HG02870 (cell line): ENCODE measurements at regions not wholly inside any gene's neighbourhood (a gene's known extent, or its start where the extent isn't known, plus 50 kb on each side); places are given as distances from the start of the nearest gene placed in this dataset.
"Not testable (repeated sequence)": the region's sequence is repeated elsewhere in the genome, so short reads cannot be mapped to it uniquely, and the experiment has no call there.

Source experiments
- ATAC-seq: cut with Tn5 transposase; IDR thresholded peaks from one replicate; pipeline ENCODE4 v1.9.1; 2021; ENCODE audit warnings: mild to moderate bottlenecking, moderate library complexity; ENCODE audit not compliant: unreplicated experiment

DNA sequence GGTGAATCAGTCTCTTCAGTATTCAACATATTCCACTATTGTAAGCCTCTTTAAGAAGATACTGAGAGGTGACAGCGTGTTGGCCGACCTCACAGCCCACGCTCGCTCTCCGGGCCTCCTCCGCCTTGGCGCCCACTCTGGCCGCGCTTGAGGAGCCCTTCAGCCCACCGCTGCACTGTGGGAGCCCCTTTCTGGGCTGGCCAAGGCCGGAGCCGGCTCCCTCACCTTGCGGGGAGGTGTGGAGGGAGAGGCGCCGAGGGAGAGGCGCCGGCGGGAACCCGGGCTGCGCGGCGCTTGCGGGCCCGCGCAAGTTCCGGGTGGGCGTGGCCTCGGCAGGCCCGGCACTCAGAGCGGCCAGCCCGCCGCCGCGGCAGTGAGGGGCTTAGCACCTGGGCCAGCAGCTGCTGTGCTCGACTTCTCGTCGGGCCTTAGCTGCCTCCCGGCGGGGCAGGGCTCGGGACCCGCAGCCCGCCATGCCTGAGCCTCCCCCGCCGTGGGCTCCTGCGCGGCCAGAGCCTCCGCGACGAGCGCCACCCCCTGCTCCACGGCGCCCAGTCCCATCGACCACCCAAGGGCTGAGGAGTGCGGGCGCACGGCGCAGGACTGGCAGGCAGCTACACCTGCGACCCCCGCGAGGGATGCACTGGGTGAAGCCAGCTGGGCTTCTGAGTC is 306.4 kb downstream of the SEMA3D start:
- not testable (repeated sequence) for ATAC-seq

- ATAC-seq, result no peak
Observed at GRCh38 chr7:84879570-84880325, 307.1 kb downstream of the SEMA3D start.

GRCh38 chr7:84877943-84878570 is 308.8 kb downstream of the SEMA3D start:
- no peak for ATAC-seq

DNA sequence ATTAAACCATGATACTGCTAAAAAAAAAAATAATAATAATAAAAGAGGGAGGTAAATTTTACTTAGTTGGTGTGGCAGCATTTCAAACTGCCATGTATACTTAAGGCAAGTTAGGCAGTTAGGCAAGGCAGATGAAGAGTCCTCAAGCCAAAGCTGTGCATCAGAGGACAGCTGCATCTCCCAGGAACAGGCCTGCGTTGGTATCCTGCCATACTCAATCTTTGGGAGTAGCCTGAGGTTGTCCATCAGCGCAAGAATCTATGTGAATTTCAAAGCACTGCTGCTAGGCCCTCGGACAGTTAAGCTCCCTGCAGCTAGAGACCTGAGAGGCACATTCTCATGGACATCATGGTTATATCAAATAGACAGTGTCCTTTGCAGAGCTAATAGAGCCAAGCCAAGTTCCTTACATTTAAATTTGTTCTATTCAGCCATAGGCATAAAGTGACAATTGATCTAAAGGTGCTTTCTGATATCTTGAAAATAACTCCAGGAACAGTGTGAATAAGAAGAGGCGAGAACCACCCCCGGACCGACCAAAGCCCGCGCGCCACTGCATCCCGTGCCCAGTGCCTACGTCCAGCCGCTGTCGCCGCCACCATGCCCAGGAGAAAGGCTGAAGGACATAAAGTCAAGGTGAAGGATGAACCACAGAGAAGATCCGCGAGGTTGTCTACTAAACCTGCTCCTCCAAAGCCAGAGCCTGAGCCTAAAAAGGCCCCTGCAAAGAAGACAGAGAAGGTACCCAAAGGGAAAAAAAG is 310.6 kb downstream of the SEMA3D start:
- ATAC-seq, result no peak

DNA sequence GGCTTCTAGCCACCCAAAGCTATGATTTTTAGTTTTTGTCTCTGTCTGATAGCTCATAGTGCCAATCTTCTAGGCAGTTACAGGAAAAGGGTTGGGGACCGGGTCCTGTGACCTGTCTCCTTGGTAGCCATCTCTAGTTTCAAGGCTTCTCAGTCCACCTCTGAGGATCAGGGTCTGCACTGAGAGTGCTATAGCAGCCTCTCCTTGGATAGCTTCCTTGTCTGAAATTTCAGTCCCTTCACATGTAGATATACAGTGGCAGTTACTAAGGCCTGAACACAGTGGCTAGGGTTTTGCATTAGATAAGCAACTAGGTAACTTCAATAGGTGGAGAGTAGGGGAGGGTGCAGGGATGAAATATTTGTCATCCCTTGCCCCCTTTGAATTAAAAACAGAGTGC is 321.3 kb downstream of the SEMA3D start:
- no peak for ATAC-seq

DNA sequence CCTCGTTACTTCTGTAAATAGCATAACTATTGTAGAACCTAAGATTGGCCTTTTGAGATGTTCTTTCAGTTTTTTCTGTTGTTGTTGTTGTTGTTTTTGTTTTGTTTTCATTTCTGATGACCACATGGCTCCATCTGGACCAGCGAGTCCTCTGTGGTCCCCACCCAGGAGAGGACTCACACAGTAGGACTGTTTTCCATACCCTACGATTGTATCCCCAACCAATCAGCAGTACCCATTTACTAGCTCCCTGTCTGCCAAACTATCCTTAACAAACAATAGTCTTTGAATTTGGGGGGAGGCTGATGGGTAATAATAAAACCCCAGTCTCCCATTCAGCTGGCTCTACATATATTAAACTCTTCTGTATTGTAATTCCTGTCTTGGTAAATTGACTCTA is 329.5 kb downstream of the SEMA3D start:
- ATAC-seq, result no peak

- no peak for ATAC-seq
Observed at GRCh38 chr7:84855758-84856157, 331.1 kb downstream of the SEMA3D start.

DNA sequence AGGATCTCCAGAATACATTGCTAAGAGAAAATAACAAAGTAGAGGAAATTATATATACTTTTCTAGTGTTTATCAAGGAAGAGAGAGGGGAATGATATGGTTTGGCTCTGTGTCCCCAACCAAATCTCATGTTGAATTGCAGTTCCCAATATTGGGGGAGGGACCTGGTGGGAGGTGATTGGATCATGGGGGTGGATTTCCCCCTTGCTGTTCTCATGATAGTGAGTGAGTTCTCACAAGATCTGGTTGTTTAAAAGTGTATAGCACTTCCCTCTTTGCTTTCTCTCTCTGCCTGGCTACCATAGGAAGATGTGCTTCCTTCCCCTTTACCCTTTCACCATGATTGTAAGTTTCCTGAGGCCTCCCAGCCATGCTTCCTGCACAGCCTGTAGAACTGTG is 337.9 kb downstream of the SEMA3D start:
- not testable (repeated sequence) for ATAC-seq

- no peak for ATAC-seq
Observed at GRCh38 chr7:84848219-84848973, 338.5 kb downstream of the SEMA3D start.

- no peak for ATAC-seq
Observed at GRCh38 chr7:84847790-84848189, 339.1 kb downstream of the SEMA3D start.

DNA sequence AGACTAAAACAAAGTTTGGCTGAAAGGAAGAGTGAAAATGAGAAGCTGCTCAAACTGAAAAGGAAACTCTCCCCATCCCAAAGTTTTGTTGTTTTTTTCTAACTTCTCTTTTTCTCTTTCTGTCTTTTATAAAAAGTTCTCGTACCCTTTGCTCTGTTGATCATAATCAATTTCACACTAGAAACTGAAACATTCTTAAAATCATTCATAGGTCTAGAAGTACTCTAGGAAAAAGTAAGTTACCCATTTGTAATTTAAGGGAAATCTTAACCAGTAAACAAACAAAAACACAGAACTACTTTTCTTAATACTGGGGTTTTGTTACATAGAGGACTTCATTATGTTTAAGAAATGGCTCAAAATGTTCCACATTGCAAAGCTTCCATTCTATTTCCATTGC is 339.8 kb downstream of the SEMA3D start:
- ATAC-seq, result no peak

DNA sequence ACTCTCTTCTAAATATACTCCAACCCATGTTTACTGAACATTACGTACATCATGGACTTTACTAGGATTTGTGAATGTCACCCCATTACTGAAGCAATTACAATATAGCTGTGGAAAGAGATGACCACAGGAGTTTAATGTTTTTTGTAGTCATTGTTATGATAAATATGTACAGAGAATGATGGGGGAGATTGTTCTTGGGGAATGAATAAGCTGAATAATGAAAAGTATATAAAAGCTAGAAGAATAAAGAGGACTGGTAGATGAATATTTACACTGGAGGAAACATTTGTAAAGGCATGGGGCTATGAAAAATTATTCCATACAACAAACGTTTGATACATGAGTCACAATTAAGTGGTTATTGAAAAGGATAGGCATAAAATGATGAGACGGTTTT is 340.9 kb downstream of the SEMA3D start:
- ATAC-seq, result no peak

DNA sequence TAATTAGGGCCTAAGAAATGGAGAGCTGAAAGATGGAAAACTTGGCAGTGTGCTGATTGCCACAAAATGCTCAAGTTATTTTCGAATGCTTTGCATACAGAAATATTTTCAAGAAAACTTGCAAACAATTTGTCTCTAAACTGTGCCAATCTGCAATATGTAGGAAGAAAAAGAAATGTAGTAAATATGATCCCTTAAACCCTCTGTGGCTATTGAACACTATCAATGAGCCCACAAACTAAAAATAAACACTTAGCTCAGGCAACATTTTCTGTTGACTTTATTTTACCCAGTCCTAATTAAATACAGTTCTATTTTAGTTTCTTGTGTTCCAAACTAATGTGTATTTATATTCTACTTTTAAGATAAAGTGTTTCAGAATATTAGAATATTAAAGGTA is 342.1 kb downstream of the SEMA3D start:
- ATAC-seq, result no peak

GRCh38 chr7:84841809-84842208 is 345.0 kb downstream of the SEMA3D start:
- no peak for ATAC-seq

DNA sequence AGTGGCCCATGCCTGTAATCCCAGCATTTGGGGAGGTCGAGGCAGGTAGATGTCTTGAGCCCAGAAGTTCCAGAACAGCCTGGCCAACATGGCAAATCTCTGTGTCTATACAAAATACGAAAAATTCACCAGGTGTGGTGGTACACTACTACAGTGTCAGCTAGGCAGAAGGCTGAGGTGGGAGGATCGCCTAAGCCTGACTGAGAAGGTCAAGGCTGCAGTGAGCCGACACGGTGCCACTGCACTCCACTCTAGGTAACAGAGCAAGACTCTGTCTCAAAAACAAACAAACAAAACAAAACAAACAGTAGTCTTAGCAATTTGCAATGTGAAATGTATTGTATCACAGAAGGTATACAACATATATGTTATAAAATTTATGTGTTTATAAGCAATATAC is 348.0 kb downstream of the SEMA3D start:
- ATAC-seq, result no peak

DNA sequence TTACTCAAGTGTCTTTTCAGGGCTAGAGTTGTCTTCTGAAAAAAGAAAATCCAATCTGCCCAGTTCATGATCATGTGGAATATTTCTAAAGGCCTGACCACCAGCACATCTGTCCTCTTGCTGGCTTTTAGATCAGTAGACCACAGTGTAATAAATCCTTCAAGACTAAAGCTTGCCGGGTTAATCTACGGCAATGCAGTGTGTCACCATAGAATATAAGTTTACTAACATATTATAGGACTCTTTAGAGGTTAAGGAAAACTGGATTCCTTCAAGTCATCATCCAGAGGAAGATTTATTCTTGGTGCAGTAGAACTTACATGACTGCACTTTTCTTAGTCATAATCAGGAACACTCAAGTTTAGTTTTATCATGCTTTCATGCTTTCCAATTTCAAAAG is 349.5 kb downstream of the SEMA3D start:
- no peak for ATAC-seq

- no peak for ATAC-seq
Observed at GRCh38 chr7:84829719-84830118, 357.1 kb downstream of the SEMA3D start.

- no peak for ATAC-seq
Observed at GRCh38 chr7:84824057-84824651, 362.7 kb downstream of the SEMA3D start.

DNA sequence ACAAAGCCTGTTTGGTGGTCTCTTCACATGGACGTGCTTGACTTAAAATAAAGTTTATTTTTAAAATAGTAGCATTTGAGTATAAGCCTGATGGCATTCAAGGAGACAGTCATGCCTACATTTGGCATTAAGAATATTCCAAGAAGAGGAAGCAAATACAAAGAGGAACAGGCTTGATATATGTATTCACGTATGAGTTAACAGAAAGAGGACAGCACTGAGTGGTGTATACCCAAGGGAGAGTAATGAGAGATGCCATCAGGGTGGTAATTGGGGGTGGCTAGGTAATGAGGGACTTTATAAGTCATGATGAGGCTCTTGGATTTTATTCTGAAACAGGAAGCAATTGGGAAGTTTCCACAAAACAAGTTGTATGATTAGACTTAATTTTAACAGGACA is 363.3 kb downstream of the SEMA3D start:
- no peak for ATAC-seq

GRCh38 chr7:84822941-84823510 is 363.8 kb downstream of the SEMA3D start:
- no peak for ATAC-seq
